HEK293 (cell line): ENCODE measurements at regions not wholly inside any gene's neighbourhood (a gene's known extent, or its start where the extent isn't known, plus 50 kb on each side); places are given as distances from the start of the nearest gene placed in this dataset.

Experiments
- BCL11A ChIP-seq: fragments of 450-650 bp; formaldehyde crosslinking; IDR thresholded peaks from 2 replicates; pipeline ENCODE4 v1.5.1; 2016; ENCODE audit warnings: low read depth, missing biosample characterization, missing genetic modification characterization
- EGR2 ChIP-seq: fragments of 450-650 bp; formaldehyde crosslinking; IDR thresholded peaks from 2 replicates; pipeline ENCODE4 v1.5.1; 2016; ENCODE audit warnings: low read depth, missing biosample characterization, missing genetic modification characterization
- FEZF1 ChIP-seq: fragments of 450-650 bp; formaldehyde crosslinking; IDR thresholded peaks from 2 replicates; pipeline ENCODE4 v1.5.1; 2016; ENCODE audit warnings: missing biosample characterization, missing genetic modification characterization
- KLF1 ChIP-seq: fragments of 450-650 bp; formaldehyde crosslinking; IDR thresholded peaks from 2 replicates; pipeline ENCODE4 v1.5.1; 2016; ENCODE audit warnings: missing biosample characterization, missing genetic modification characterization
- KLF16 ChIP-seq: fragments of 450-650 bp; formaldehyde crosslinking; IDR thresholded peaks from 2 replicates; pipeline ENCODE4 v1.5.1; 2017; ENCODE audit warnings: missing biosample characterization, missing genetic modification characterization
- PRDM2 ChIP-seq: fragments of 450-650 bp; formaldehyde crosslinking; IDR thresholded peaks from 2 replicates; pipeline ENCODE4 v1.5.1; 2016; ENCODE audit warnings: missing biosample characterization, missing genetic modification characterization, borderline replicate concordance
- ZFP69B ChIP-seq: fragments of 450-650 bp; formaldehyde crosslinking; IDR thresholded peaks from 2 replicates; pipeline ENCODE4 v1.5.1; 2016; ENCODE audit warnings: missing biosample characterization, missing genetic modification characterization
- ZNF114 ChIP-seq: fragments of 450-650 bp; formaldehyde crosslinking; IDR thresholded peaks from 2 replicates; pipeline ENCODE4 v1.5.0; 2017; ENCODE audit warnings: missing biosample characterization, missing genetic modification characterization
- ZNF138 ChIP-seq: fragments of 450-650 bp; formaldehyde crosslinking; IDR thresholded peaks from 2 replicates; pipeline ENCODE4 v1.5.1; 2016; ENCODE audit warnings: missing biosample characterization, missing genetic modification characterization, borderline replicate concordance
- ZNF140 ChIP-seq: fragments of 450-650 bp; formaldehyde crosslinking; IDR thresholded peaks from 2 replicates; pipeline ENCODE4 v1.5.1; 2016; ENCODE audit warnings: missing biosample characterization, missing genetic modification characterization
- ZNF214 ChIP-seq: fragments of 450-650 bp; formaldehyde crosslinking; IDR thresholded peaks from 2 replicates; pipeline ENCODE4 v1.5.1; 2017; ENCODE audit warnings: missing biosample characterization, mild to moderate bottlenecking, missing genetic modification characterization, borderline replicate concordance
- ZNF223 ChIP-seq: fragments of 450-650 bp; formaldehyde crosslinking; IDR thresholded peaks from 2 replicates; pipeline ENCODE4 v1.5.1; 2016; ENCODE audit warnings: missing biosample characterization, missing genetic modification characterization
- ZNF23 ChIP-seq: fragments of 450-650 bp; formaldehyde crosslinking; IDR thresholded peaks from 2 replicates; pipeline ENCODE4 v1.5.1; 2016; ENCODE audit warnings: missing biosample characterization, missing genetic modification characterization, borderline replicate concordance
- ZNF266 ChIP-seq: fragments of 450-650 bp; formaldehyde crosslinking; IDR thresholded peaks from 2 replicates; pipeline ENCODE4 v1.5.1; 2016; ENCODE audit warnings: missing biosample characterization, missing genetic modification characterization, low read depth
- ZNF433 ChIP-seq: fragments of 450-650 bp; formaldehyde crosslinking; IDR thresholded peaks from 2 replicates; pipeline ENCODE4 v1.5.1; 2016; ENCODE audit warnings: missing biosample characterization, missing genetic modification characterization, low read depth
- ZNF521 ChIP-seq: fragments of 450-650 bp; formaldehyde crosslinking; IDR thresholded peaks from 2 replicates; pipeline ENCODE4 v1.5.1; 2017; ENCODE audit warnings: missing biosample characterization, mild to moderate bottlenecking, missing genetic modification characterization
- ZNF561 ChIP-seq: fragments of 450-650 bp; IDR thresholded peaks from 2 replicates; pipeline ENCODE4 v1.5.1; 2018; ENCODE audit warnings: missing biosample characterization, missing genetic modification characterization, borderline replicate concordance
- ZNF792 ChIP-seq: fragments of 450-650 bp; formaldehyde crosslinking; IDR thresholded peaks from 2 replicates; pipeline ENCODE4 v1.5.1; 2016; ENCODE audit warnings: missing biosample characterization, missing genetic modification characterization
- ZNF837 ChIP-seq: fragments of 450-650 bp; formaldehyde crosslinking; IDR thresholded peaks from 2 replicates; pipeline ENCODE4 v1.5.1; 2016; ENCODE audit warnings: missing biosample characterization, missing genetic modification characterization
- TF ChIP-seq, protein P1 (sequence below): fragments of 450-650 bp; formaldehyde crosslinking; IDR thresholded peaks from 2 replicates; pipeline ENCODE4 v1.5.1; 2016; ENCODE audit warnings: missing biosample characterization, missing genetic modification characterization
- TF ChIP-seq, protein P2 (sequence below): fragments of 450-650 bp; formaldehyde crosslinking; IDR thresholded peaks from 2 replicates; pipeline ENCODE4 v1.5.1; 2016; ENCODE audit warnings: missing biosample characterization, missing genetic modification characterization
- TF ChIP-seq, protein P3 (sequence below): fragments of 450-650 bp; formaldehyde crosslinking; IDR thresholded peaks from 2 replicates; pipeline ENCODE4 v1.5.1; 2016; ENCODE audit warnings: missing biosample characterization, missing genetic modification characterization
- TF ChIP-seq, protein P4 (sequence below): fragments of 450-650 bp; formaldehyde crosslinking; IDR thresholded peaks from 2 replicates; pipeline ENCODE4 v1.5.1; 2016; ENCODE audit warnings: missing biosample characterization, missing genetic modification characterization

DNA sequence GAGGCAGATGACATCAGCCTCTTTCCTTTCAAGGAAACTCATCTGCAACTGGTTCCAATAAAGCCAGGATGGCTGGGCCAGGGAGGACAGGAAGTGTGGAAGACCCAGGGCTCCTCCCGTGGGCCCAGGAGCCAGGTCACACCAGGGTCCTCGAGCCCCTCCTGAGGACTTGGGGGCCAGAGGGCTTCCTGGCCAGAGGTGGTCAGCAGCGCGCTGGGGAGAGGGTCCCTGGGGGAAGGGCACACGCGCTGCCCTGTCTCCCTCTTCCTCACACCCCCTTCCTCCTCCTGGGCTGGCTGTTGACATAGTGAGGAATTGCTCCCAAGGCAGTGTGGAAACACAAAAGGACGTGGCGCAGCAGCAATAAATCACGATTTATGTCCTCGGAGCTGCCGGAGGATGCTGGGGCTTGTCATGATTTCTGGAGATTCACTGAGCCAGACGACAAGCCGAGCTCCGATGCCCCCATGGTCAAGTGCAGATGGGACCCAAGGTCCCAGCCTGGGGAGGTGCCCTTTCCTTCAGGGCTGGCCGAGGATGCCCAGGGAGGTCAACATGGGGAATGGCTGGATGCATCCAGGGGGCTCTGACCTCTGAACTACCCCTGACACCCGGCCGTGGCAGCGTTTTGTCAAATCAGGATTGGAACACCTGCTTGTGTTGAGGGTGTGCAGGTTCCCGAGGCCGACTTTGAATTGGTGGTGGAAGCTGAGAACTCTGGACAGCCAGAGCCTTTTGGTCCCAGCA, 152.6 kb downstream of the IRF8 start (continued):
- TF ChIP-seq PRDM2 (no peak), ZNF214 (tag by site-specific recombination) (no peak), ZNF138 (tag by site-specific recombination) (no peak), KLF1 (tag by site-specific recombination) (no peak), ZNF433 (tag by site-specific recombination) (no peak), ZNF114 (tag by site-specific recombination) (no peak), FEZF1 (tag by site-specific recombination) (peak; percentile 55; the same call in 1 of the 2 replicates), ZNF223 (tag by site-specific recombination) (no peak), ZNF266 (tag by site-specific recombination) (no peak), KLF16 (peak; percentile 51; the same call in 1 of the 2 replicates), ZNF521 (tag by site-specific recombination) (no peak), ZNF561 (tag by site-specific recombination) (no peak; the same call in none of the 2 replicates), ZNF140 (no peak), ZFP69B (tag by site-specific recombination) (peak; percentile 31; the same call in 1 of the 2 replicates), ZNF837 (tag by site-specific recombination) (no peak), ZNF792 (tag by site-specific recombination) (no peak), ZNF23 (tag by site-specific recombination) (no peak), BCL11A (no peak), EGR2 (tag by site-specific recombination) (no peak)
- TF ChIP-seq, protein P1, sequence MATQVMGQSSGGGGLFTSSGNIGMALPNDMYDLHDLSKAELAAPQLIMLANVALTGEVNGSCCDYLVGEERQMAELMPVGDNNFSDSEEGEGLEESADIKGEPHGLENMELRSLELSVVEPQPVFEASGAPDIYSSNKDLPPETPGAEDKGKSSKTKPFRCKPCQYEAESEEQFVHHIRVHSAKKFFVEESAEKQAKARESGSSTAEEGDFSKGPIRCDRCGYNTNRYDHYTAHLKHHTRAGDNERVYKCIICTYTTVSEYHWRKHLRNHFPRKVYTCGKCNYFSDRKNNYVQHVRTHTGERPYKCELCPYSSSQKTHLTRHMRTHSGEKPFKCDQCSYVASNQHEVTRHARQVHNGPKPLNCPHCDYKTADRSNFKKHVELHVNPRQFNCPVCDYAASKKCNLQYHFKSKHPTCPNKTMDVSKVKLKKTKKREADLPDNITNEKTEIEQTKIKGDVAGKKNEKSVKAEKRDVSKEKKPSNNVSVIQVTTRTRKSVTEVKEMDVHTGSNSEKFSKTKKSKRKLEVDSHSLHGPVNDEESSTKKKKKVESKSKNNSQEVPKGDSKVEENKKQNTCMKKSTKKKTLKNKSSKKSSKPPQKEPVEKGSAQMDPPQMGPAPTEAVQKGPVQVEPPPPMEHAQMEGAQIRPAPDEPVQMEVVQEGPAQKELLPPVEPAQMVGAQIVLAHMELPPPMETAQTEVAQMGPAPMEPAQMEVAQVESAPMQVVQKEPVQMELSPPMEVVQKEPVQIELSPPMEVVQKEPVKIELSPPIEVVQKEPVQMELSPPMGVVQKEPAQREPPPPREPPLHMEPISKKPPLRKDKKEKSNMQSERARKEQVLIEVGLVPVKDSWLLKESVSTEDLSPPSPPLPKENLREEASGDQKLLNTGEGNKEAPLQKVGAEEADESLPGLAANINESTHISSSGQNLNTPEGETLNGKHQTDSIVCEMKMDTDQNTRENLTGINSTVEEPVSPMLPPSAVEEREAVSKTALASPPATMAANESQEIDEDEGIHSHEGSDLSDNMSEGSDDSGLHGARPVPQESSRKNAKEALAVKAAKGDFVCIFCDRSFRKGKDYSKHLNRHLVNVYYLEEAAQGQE (tag by site-specific recombination), result no peak
- TF ChIP-seq, protein P2, sequence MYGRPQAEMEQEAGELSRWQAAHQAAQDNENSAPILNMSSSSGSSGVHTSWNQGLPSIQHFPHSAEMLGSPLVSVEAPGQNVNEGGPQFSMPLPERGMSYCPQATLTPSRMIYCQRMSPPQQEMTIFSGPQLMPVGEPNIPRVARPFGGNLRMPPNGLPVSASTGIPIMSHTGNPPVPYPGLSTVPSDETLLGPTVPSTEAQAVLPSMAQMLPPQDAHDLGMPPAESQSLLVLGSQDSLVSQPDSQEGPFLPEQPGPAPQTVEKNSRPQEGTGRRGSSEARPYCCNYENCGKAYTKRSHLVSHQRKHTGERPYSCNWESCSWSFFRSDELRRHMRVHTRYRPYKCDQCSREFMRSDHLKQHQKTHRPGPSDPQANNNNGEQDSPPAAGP (tag by site-specific recombination), result peak; percentile 65; the same call in 1 of the 2 replicates
- TF ChIP-seq, protein P3, sequence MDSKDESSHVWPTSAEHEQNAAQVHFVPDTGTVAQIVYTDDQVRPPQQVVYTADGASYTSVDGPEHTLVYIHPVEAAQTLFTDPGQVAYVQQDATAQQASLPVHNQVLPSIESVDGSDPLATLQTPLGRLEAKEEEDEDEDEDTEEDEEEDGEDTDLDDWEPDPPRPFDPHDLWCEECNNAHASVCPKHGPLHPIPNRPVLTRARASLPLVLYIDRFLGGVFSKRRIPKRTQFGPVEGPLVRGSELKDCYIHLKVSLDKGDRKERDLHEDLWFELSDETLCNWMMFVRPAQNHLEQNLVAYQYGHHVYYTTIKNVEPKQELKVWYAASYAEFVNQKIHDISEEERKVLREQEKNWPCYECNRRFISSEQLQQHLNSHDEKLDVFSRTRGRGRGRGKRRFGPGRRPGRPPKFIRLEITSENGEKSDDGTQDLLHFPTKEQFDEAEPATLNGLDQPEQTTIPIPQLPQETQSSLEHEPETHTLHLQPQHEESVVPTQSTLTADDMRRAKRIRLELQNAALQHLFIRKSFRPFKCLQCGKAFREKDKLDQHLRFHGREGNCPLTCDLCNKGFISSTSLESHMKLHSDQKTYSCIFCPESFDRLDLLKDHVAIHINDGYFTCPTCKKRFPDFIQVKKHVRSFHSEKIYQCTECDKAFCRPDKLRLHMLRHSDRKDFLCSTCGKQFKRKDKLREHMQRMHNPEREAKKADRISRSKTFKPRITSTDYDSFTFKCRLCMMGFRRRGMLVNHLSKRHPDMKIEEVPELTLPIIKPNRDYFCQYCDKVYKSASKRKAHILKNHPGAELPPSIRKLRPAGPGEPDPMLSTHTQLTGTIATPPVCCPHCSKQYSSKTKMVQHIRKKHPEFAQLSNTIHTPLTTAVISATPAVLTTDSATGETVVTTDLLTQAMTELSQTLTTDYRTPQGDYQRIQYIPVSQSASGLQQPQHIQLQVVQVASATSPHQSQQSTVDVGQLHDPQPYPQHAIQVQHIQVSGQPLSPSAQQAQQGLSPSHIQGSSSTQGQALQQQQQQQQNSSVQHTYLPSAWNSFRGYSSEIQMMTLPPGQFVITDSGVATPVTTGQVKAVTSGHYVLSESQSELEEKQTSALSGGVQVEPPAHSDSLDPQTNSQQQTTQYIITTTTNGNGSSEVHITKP (tag by site-specific recombination), result peak; percentile 58
- TF ChIP-seq, protein P4, sequence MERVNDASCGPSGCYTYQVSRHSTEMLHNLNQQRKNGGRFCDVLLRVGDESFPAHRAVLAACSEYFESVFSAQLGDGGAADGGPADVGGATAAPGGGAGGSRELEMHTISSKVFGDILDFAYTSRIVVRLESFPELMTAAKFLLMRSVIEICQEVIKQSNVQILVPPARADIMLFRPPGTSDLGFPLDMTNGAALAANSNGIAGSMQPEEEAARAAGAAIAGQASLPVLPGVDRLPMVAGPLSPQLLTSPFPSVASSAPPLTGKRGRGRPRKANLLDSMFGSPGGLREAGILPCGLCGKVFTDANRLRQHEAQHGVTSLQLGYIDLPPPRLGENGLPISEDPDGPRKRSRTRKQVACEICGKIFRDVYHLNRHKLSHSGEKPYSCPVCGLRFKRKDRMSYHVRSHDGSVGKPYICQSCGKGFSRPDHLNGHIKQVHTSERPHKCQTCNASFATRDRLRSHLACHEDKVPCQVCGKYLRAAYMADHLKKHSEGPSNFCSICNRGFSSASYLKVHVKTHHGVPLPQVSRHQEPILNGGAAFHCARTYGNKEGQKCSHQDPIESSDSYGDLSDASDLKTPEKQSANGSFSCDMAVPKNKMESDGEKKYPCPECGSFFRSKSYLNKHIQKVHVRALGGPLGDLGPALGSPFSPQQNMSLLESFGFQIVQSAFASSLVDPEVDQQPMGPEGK (tag by site-specific recombination), result peak; percentile 67; the same call in 1 of the 2 replicates
